GM19328 (cell line): ENCODE measurements at regions not wholly inside any gene's neighbourhood (a gene's known extent, or its start where the extent isn't known, plus 50 kb on each side); places are given as distances from the start of the nearest gene placed in this dataset.

Experiments
- ATAC-seq: cut with Tn5 transposase; IDR thresholded peaks from one replicate; pipeline ENCODE4 v1.9.1; 2021; ENCODE audit warnings: mild to moderate bottlenecking, moderate library complexity; ENCODE audit not compliant: unreplicated experiment

GRCh38 chr13:106302843-106303242 is 232.6 kb downstream of the EFNB2 start:
- ATAC-seq: no peak

GRCh38 chr13:106302011-106302410 is 233.5 kb downstream of the EFNB2 start:
- no peak for ATAC-seq

GRCh38 chr13:106299621-106300020 is 235.8 kb downstream of the EFNB2 start:
- no peak for ATAC-seq

- ATAC-seq: no peak
These were observed 238.2 kb downstream of the EFNB2 start for GRCh38 chr13:106297283-106297682.

GRCh38 chr13:106296723-106297122 is 238.7 kb downstream of the EFNB2 start:
- no peak for ATAC-seq

GRCh38 chr13:106295971-106296370 is 239.5 kb downstream of the EFNB2 start:
- ATAC-seq: no peak

- ATAC-seq: no peak
These were observed 244.5 kb downstream of the EFNB2 start for GRCh38 chr13:106291006-106291405.

GRCh38 chr13:106287351-106287750 is 248.1 kb downstream of the EFNB2 start:
- no peak for ATAC-seq

GRCh38 chr13:106286811-106287210 is 248.7 kb downstream of the EFNB2 start:
- no peak for ATAC-seq

- ATAC-seq: no peak
These were observed 251.1 kb downstream of the EFNB2 start for GRCh38 chr13:106284358-106284757.

- ATAC-seq: no peak
These were observed 254.0 kb downstream of the EFNB2 start for GRCh38 chr13:106281426-106281825.

- ATAC-seq: no peak
These were observed 257.8 kb downstream of the EFNB2 start for GRCh38 chr13:106277484-106278154.

GRCh38 chr13:106276876-106277275 is 258.6 kb downstream of the EFNB2 start:
- ATAC-seq: no peak

- ATAC-seq: no peak
These were observed 259.9 kb downstream of the EFNB2 start for GRCh38 chr13:106275446-106276032.

- no peak for ATAC-seq
These were observed 260.8 kb downstream of the EFNB2 start for GRCh38 chr13:106274551-106275203.

- ATAC-seq: no peak
These were observed 271.7 kb downstream of the EFNB2 start for GRCh38 chr13:106263801-106264200.

GRCh38 chr13:106262886-106263285 is 272.6 kb downstream of the EFNB2 start:
- ATAC-seq: no peak

- ATAC-seq: no peak
These were observed 274.0 kb downstream of the EFNB2 start for GRCh38 chr13:106261450-106261849.

GRCh38 chr13:106260352-106260751 is 275.1 kb downstream of the EFNB2 start:
- ATAC-seq: no peak

- no peak for ATAC-seq
These were observed 275.5 kb downstream of the EFNB2 start for GRCh38 chr13:106259928-106260327.

- no peak for ATAC-seq
These were observed 288.7 kb downstream of the EFNB2 start for GRCh38 chr13:106246666-106247188.

GRCh38 chr13:106246242-106246641 is 289.2 kb downstream of the EFNB2 start:
- ATAC-seq: no peak
